ENCODE measurements at regions not wholly inside any gene's neighbourhood (a gene's known extent, or its start where the extent isn't known, plus 50 kb on each side); places are given as distances from the start of the nearest gene placed in this dataset.
A peak's percentile ranks its signal among the peaks of the same experiment; 100 is the strongest.

GRCh38 chr13:75938811-75939560 is 302.9 kb downstream of the LMO7 start:
- Histone ChIP-seq H3K4me1 (ENCODE audit: insufficient read depth, low read length) (peaks cover 2% of the 10 kb centered on the region), H3K9me3 (ENCODE audit: insufficient read depth, low read depth, low read length) (no peaks in the 10 kb centered on the region), H3K27me3 (ENCODE audit: insufficient read depth, low read length) (no peaks in the 10 kb centered on the region), H4K20me1 (ENCODE audit: insufficient read depth, low read length) (no peaks in the 10 kb centered on the region), H3K79me2 (ENCODE audit: insufficient read depth, low read length) (no peaks in the 10 kb centered on the region), H2AFZ (ENCODE audit: low read depth, low read length) (no peak overlapping the region), H3K36me3 (ENCODE audit: insufficient read depth, low read length) (no peaks in the 10 kb centered on the region), H3K4me3 (ENCODE audit: insufficient read depth, low read depth, low read length) (no peak overlapping the region), H3K9ac (ENCODE audit: low read length) (no peak overlapping the region), H3K27ac (ENCODE audit: low read depth, low read length) (no peak overlapping the region), H3K4me2 (ENCODE audit: low read length) (no peak overlapping the region)
- TF ChIP-seq, protein P1, sequence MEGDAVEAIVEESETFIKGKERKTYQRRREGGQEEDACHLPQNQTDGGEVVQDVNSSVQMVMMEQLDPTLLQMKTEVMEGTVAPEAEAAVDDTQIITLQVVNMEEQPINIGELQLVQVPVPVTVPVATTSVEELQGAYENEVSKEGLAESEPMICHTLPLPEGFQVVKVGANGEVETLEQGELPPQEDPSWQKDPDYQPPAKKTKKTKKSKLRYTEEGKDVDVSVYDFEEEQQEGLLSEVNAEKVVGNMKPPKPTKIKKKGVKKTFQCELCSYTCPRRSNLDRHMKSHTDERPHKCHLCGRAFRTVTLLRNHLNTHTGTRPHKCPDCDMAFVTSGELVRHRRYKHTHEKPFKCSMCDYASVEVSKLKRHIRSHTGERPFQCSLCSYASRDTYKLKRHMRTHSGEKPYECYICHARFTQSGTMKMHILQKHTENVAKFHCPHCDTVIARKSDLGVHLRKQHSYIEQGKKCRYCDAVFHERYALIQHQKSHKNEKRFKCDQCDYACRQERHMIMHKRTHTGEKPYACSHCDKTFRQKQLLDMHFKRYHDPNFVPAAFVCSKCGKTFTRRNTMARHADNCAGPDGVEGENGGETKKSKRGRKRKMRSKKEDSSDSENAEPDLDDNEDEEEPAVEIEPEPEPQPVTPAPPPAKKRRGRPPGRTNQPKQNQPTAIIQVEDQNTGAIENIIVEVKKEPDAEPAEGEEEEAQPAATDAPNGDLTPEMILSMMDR (IDR thresholded peaks at IDR 0.05; ENCODE audit: insufficient read depth, low read depth, low read length) = no peak
- no peak for TF ChIP-seq EZH2 (IDR thresholded peaks at IDR 0.05; ENCODE audit: insufficient read depth, low read length)
- DNase-seq (ENCODE audit: low read depth) = peak; percentile 2
- Mint-ChIP-seq H3K36me3 (ENCODE audit: low read depth, unreplicated experiment) (no peaks in the 10 kb centered on the region), H3K27me3 (ENCODE audit: low read depth, unreplicated experiment) (no peaks in the 10 kb centered on the region), H3K4me1 (ENCODE audit: low read depth, unreplicated experiment) (peaks cover 17% of the 10 kb centered on the region), H3K27ac (ENCODE audit: unreplicated experiment) (no peak overlapping the region), H3K4me3 (ENCODE audit: unreplicated experiment) (no peak overlapping the region), H3K9me3 (ENCODE audit: unreplicated experiment) (no peaks in the 10 kb centered on the region)
- FAIRE-seq = no peak

GRCh38 chr13:75936791-75937190 is 300.7 kb downstream of the LMO7 start:
- no peaks in the 10 kb centered on the region for H3K27me3 ChIP-seq (ENCODE audit: insufficient read depth, low read length)
- no peak overlapping the region for H2AFZ ChIP-seq (ENCODE audit: low read depth, low read length)
- FAIRE-seq (no peak), DNase-seq (ENCODE audit: low read depth) (no peak)
- Mint-ChIP-seq H3K36me3 (ENCODE audit: low read depth, unreplicated experiment) (no peaks in the 10 kb centered on the region), H3K4me3 (ENCODE audit: unreplicated experiment) (no peak overlapping the region), H3K27me3 (ENCODE audit: low read depth, unreplicated experiment) (no peaks in the 10 kb centered on the region), H3K27ac (ENCODE audit: unreplicated experiment) (no peak overlapping the region), H3K4me1 (ENCODE audit: low read depth, unreplicated experiment) (peaks cover 17% of the 10 kb centered on the region), H3K9me3 (ENCODE audit: unreplicated experiment) (no peaks in the 10 kb centered on the region)
- no peak for TF ChIP-seq EZH2 (IDR thresholded peaks at IDR 0.05; ENCODE audit: insufficient read depth, low read length)
- no peak overlapping the region for H3K4me2 ChIP-seq (ENCODE audit: low read length)
- no peak overlapping the region for H3K9ac ChIP-seq (ENCODE audit: low read length)
- no peaks in the 10 kb centered on the region for H4K20me1 ChIP-seq (ENCODE audit: insufficient read depth, low read length)
- no peaks in the 10 kb centered on the region for H3K36me3 ChIP-seq (ENCODE audit: insufficient read depth, low read length)
- peaks cover 2% of the 10 kb centered on the region for H3K4me1 ChIP-seq (ENCODE audit: insufficient read depth, low read length)
- no peaks in the 10 kb centered on the region for H3K79me2 ChIP-seq (ENCODE audit: insufficient read depth, low read length)
- no peaks in the 10 kb centered on the region for H3K9me3 ChIP-seq (ENCODE audit: insufficient read depth, low read depth, low read length)
- no peak overlapping the region for H3K4me3 ChIP-seq (ENCODE audit: insufficient read depth, low read depth, low read length)
- no peak overlapping the region for H3K27ac ChIP-seq (ENCODE audit: low read depth, low read length)

GRCh38 chr13:75935805-75936204 is 299.7 kb downstream of the LMO7 start:
- H3K9me3 ChIP-seq (ENCODE audit: insufficient read depth, low read depth, low read length) = no peaks in the 10 kb centered on the region
- H4K20me1 ChIP-seq (ENCODE audit: insufficient read depth, low read length) = no peaks in the 10 kb centered on the region
- no peak overlapping the region for H2AFZ ChIP-seq (ENCODE audit: low read depth, low read length)
- H3K4me2 ChIP-seq (ENCODE audit: low read length) = no peak overlapping the region
- TF ChIP-seq, protein P1 (IDR thresholded peaks at IDR 0.05; ENCODE audit: insufficient read depth, low read depth, low read length) = no peak
- TF ChIP-seq EZH2 (IDR thresholded peaks at IDR 0.05; ENCODE audit: insufficient read depth, low read length) = no peak
- no peak overlapping the region for H3K27ac ChIP-seq (ENCODE audit: low read depth, low read length)
- no peaks in the 10 kb centered on the region for H3K36me3 ChIP-seq (ENCODE audit: insufficient read depth, low read length)
- no peaks in the 10 kb centered on the region for H3K27me3 Mint-ChIP-seq (ENCODE audit: low read depth, unreplicated experiment)
- H3K27me3 ChIP-seq (ENCODE audit: insufficient read depth, low read length) = no peaks in the 10 kb centered on the region
- no peak for DNase-seq (ENCODE audit: low read depth)
- H3K4me3 ChIP-seq (ENCODE audit: insufficient read depth, low read depth, low read length) = no peak overlapping the region
- H3K4me1 ChIP-seq (ENCODE audit: insufficient read depth, low read length) = peaks cover 2% of the 10 kb centered on the region
- H3K4me1 Mint-ChIP-seq (ENCODE audit: low read depth, unreplicated experiment) = peaks cover 20% of the 10 kb centered on the region
- H3K79me2 ChIP-seq (ENCODE audit: insufficient read depth, low read length) = no peaks in the 10 kb centered on the region
- H3K4me3 Mint-ChIP-seq (ENCODE audit: unreplicated experiment) = no peak overlapping the region
- H3K9me3 Mint-ChIP-seq (ENCODE audit: unreplicated experiment) = no peaks in the 10 kb centered on the region
- H3K9ac ChIP-seq (ENCODE audit: low read length) = no peak overlapping the region
- H3K27ac Mint-ChIP-seq (ENCODE audit: unreplicated experiment) = no peak overlapping the region
- no peaks in the 10 kb centered on the region for H3K36me3 Mint-ChIP-seq (ENCODE audit: low read depth, unreplicated experiment)
- FAIRE-seq = no peak
